SJSA1 (cell line): ENCODE measurements at regions not wholly inside any gene's neighbourhood (a gene's known extent, or its start where the extent isn't known, plus 50 kb on each side); places are given as distances from the start of the nearest gene placed in this dataset.

Source experiments
- DNase-seq, 2 experiments: peaks; one replicate each; pipeline ENCODE4 v3.0.0-alpha.2; 2015 to 2020; ENCODE audit warnings: low spot score in 2 of 2, low read depth in 1 of 2
- H3K27ac ChIP-seq: fragments of 250-450 bp; sonication (Bioruptor Pico); 2 replicates; pipeline ENCODE4 v1.5.1; 2020; ENCODE audit warnings: mild to moderate bottlenecking, moderate library complexity
- H3K27me3 ChIP-seq: fragments of 250-450 bp; sonication (Bioruptor Pico); replicated peaks from 2 replicates; pipeline ENCODE4 v1.5.1; 2020; ENCODE audit warnings: mild to moderate bottlenecking, moderate library complexity
- H3K36me3 ChIP-seq: fragments of 250-450 bp; sonication (Bioruptor Pico); 2 replicates; pipeline ENCODE4 v1.5.1; 2020; ENCODE audit warnings: mild to moderate bottlenecking
- H3K4me1 ChIP-seq: fragments of 250-450 bp; sonication (Bioruptor Pico); replicated peaks from 2 replicates; pipeline ENCODE4 v1.6.1; 2021; ENCODE audit warnings: mild to moderate bottlenecking
- H3K4me3 ChIP-seq: fragments of 250-450 bp; sonication (Bioruptor Pico); 2 replicates; pipeline ENCODE4 v1.5.1; 2020; ENCODE audit warnings: mild to moderate bottlenecking
- H3K9me3 ChIP-seq: fragments of 250-450 bp; sonication (Bioruptor Pico); replicated peaks from 2 replicates; pipeline ENCODE4 v1.5.1; 2020; ENCODE audit warnings: mild to moderate bottlenecking

- Histone ChIP-seq H3K4me1 (no peaks in the 10 kb centered on the region), H3K36me3 (no peaks in the 10 kb centered on the region), H3K27me3 (no peaks in the 10 kb centered on the region), H3K4me3 (no peak overlapping the region), H3K27ac (no peak overlapping the region), H3K9me3 (peaks cover 26% of the 10 kb centered on the region)
- DNase-seq: no peak
Measured at GRCh38 chr5:2221450-2221849, 338.7 kb upstream of the IRX4 start.

GRCh38 chr5:2220741-2221140 is 338.0 kb upstream of the IRX4 start:
- H3K4me1 ChIP-seq: no peaks in the 10 kb centered on the region

GRCh38 chr5:2219149-2219776 is 336.5 kb upstream of the IRX4 start:
- no peaks in the 10 kb centered on the region for H3K4me1 ChIP-seq
- no peak overlapping the region for H3K4me3 ChIP-seq
- H3K27me3 ChIP-seq: no peaks in the 10 kb centered on the region
- peaks cover 30% of the 10 kb centered on the region for H3K9me3 ChIP-seq
- H3K27ac ChIP-seq: no peak overlapping the region
- H3K36me3 ChIP-seq: no peaks in the 10 kb centered on the region
- DNase-seq: no peak

More at GRCh38 chr5:2220741-2221140, 338.0 kb upstream of the IRX4 start:
- Histone ChIP-seq H3K4me3 (no peak overlapping the region), H3K27ac (no peak overlapping the region), H3K9me3 (peaks cover 30% of the 10 kb centered on the region), H3K27me3 (no peaks in the 10 kb centered on the region), H3K36me3 (no peaks in the 10 kb centered on the region)
- DNase-seq: no peak

DNA sequence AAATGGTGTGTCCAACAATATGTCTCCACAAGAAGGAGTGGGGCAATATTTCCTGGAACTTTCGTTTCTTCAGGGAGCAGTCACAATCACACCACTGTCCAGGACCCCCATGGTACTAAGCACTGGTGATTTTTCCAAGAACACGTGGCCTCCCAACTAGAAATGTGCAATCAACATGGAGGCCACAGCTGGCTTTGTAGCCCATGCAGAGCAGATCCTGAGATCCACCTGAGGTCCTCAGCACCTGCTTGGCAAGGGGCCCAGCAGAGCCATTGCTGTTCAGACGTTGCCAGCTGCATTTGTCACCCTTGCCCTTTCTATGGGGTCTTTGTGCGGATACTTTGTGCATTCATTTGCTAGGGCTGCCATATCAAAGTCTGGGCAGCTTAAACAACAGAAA is 334.5 kb upstream of the IRX4 start:
- peak in 1 of 2 experiments; percentile 33 for DNase-seq
- Histone ChIP-seq H3K36me3 (no peaks in the 10 kb centered on the region), H3K9me3 (peaks cover 30% of the 10 kb centered on the region), H3K27me3 (no peaks in the 10 kb centered on the region), H3K27ac (no peak overlapping the region), H3K4me1 (no peaks in the 10 kb centered on the region), H3K4me3 (no peak overlapping the region)

GRCh38 chr5:2214910-2215590 is 332.3 kb upstream of the IRX4 start:
- H3K27ac ChIP-seq: no peak overlapping the region
- no peak overlapping the region for H3K4me3 ChIP-seq
- peaks cover 18% of the 10 kb centered on the region for H3K9me3 ChIP-seq
- H3K36me3 ChIP-seq: no peaks in the 10 kb centered on the region
- DNase-seq: peak in 1 of 2 experiments; percentile 32
- H3K4me1 ChIP-seq: no peaks in the 10 kb centered on the region
- no peaks in the 10 kb centered on the region for H3K27me3 ChIP-seq

DNA sequence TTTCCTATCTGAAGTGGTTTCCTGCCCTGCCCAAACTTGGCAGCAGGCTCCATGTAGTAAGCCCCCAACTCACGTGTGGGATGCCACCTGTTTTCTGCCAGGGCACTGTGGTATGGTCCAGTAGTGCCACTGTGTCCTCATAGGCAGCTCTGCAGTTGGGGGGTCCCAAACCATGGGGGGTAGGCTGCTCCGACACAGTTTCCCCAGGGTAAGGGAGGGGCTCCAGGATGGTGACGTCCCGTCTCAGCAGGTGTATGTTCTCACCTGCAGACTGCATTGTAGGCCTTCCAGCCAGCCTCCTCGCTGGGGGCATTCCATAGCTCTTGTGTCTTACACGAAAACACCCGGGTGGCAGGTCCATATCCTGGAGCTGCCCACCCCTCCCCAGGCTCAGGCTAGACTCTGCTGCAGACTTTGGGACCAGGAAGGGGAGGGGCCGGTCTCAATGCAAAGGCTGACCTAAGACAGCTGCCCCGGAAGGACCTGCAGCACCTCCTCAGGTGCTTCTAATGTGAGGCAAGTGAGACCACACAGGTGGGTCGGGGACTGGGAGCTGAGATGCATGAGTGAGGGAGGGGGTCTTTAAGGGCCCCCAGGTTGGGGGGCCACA is 330.5 kb upstream of the IRX4 start:
- no peak overlapping the region for H3K27ac ChIP-seq
- no peak overlapping the region for H3K4me3 ChIP-seq
- no peaks in the 10 kb centered on the region for H3K36me3 ChIP-seq

GRCh38 chr5:2212481-2212880 is 329.8 kb upstream of the IRX4 start:
- H3K4me3 ChIP-seq: no peak overlapping the region
- no peak for DNase-seq
- no peaks in the 10 kb centered on the region for H3K27me3 ChIP-seq
- peaks cover 12% of the 10 kb centered on the region for H3K9me3 ChIP-seq
- H3K4me1 ChIP-seq: no peaks in the 10 kb centered on the region
- H3K36me3 ChIP-seq: no peaks in the 10 kb centered on the region
- no peak overlapping the region for H3K27ac ChIP-seq

More for the DNA sequence above, 330.5 kb upstream of the IRX4 start:
- H3K9me3 ChIP-seq: peaks cover 16% of the 10 kb centered on the region; the same call in 1 of the 2 replicates
- no peaks in the 10 kb centered on the region for H3K4me1 ChIP-seq
- DNase-seq: peak in 1 of 2 experiments; percentile 32
- H3K27me3 ChIP-seq: no peaks in the 10 kb centered on the region

DNA sequence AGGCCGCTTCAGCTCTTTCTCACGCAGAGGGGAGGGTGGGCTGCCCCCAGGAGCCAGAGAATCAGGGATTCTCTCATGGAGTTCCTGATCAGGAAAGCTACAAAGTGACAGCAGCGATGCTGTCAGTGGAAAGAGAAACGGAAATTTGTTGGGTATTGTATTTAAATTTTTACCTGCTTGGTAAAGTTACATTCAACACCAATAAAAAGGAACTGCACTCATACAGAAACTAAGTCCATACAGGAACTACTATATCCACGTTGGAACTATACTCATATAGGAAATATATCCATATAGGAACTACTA is 325.5 kb upstream of the IRX4 start:
- Histone ChIP-seq H3K27me3 (no peaks in the 10 kb centered on the region), H3K4me3 (no peak overlapping the region), H3K36me3 (no peaks in the 10 kb centered on the region), H3K4me1 (no peaks in the 10 kb centered on the region), H3K27ac (no peak overlapping the region), H3K9me3 (no peaks in the 10 kb centered on the region; the same call in 1 of the 2 replicates)
- no peak for DNase-seq

- H3K4me1 ChIP-seq: no peaks in the 10 kb centered on the region
- no peaks in the 10 kb centered on the region for H3K36me3 ChIP-seq
- peaks cover under 1% of the 10 kb centered on the region; the same call in 1 of the 2 replicates for H3K9me3 ChIP-seq
- no peak overlapping the region for H3K4me3 ChIP-seq
- peak in 1 of 2 experiments; percentile 34 for DNase-seq
- no peak overlapping the region for H3K27ac ChIP-seq
- H3K27me3 ChIP-seq: no peaks in the 10 kb centered on the region
Measured at GRCh38 chr5:2207416-2208238, 324.9 kb upstream of the IRX4 start.

DNA sequence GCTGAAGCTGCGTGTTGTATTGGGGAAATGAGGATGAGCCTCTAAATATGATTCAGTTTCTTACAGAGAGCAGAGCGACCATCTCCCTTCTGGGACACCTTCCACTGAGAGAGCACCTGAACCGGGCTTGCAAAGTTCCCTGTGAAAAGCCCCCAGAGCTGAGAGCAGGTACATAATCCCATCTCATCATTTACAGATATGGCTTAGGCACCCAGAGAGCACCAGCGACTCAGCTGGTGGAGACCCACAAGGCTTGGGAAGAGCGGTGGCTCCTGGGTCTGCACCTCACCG is 324.3 kb upstream of the IRX4 start:
- Histone ChIP-seq H3K36me3 (no peaks in the 10 kb centered on the region), H3K4me1 (no peaks in the 10 kb centered on the region)
- peak in 1 of 2 experiments; percentile 28 for DNase-seq

DNA sequence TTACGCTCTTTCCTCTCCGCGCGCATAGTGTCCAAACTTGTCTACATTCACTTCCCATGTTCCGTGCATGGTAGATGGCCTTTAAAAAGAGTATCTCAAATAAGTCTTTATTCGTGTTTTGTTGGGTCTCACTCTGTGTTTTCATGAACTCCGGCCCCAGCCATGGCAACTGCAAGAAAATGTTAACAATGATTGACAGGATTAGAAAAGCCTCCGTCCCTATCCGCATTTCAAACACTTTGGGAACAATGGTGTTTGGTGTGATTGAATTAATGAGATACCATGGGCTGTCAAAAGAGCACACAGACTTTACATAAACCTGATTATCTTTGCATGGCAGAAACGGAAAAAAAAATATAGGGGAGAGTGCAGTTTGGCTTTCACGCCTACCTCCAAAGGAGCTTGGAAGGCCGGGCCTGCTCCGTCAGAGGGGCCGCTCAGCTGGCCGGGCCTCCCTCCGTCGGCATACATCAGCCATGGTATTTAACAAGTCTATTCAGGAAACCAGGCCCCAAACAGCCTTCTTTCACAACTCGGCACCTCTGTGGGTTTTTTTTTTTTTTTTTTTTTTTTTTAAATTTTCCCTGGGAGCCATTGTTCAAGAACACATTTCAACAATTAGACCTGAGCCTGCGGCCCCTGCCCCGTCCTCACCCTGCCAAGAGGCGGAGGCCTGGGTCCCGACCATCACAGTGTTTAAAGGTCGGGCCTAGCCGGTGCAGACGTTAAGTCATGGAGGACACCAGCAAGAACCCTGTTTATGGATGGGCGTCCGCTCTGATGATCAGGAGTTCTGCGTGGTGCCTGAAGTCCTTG is 323.8 kb upstream of the IRX4 start:
- Histone ChIP-seq H3K9me3 (peaks cover 3% of the 10 kb centered on the region; the same call in 1 of the 2 replicates), H3K4me3 (no peak overlapping the region), H3K27me3 (no peaks in the 10 kb centered on the region), H3K4me1 (no peaks in the 10 kb centered on the region), H3K36me3 (no peaks in the 10 kb centered on the region), H3K27ac (no peak overlapping the region)
- peak in 1 of 2 experiments; percentile 36 for DNase-seq

More for the DNA sequence above, 324.3 kb upstream of the IRX4 start:
- Histone ChIP-seq H3K27ac (no peak overlapping the region), H3K9me3 (peaks cover 3% of the 10 kb centered on the region; the same call in 1 of the 2 replicates), H3K27me3 (no peaks in the 10 kb centered on the region), H3K4me3 (no peak overlapping the region)

DNA sequence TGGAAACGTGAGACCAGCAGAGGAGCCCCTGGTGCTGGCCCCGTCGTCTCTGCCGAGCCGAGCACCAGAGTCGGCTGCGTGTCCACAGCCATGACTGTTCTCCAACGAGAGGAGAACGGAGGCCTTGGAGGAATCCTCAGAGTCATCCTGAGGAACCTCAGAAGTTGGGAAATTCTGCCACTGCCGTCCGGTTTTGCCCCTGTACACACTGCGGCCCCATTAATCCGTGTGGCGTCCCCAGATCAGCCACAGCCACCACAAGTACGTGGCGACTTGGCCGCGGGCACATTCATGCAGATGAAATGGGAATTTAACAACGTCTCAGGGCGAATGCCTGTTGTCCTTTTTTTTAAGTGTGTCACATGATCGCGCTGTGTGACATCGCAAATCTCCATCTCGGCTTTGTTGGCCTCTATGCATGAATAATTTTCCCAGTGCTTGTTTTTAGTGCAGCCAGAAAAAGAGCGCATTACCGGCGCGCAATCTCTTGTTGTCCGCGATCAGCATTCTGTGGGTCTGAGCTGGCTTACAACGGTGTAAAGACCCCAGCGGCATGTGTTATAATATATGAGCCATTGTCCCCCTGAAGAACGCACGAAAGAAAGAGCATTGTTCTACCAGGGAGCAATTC is 323.0 kb upstream of the IRX4 start:
- peak in 1 of 2 experiments; percentile 31 for DNase-seq
- peaks cover 3% of the 10 kb centered on the region; the same call in 1 of the 2 replicates for H3K9me3 ChIP-seq
- H3K4me1 ChIP-seq: no peaks in the 10 kb centered on the region
- no peak overlapping the region for H3K4me3 ChIP-seq
- no peaks in the 10 kb centered on the region for H3K36me3 ChIP-seq
- no peaks in the 10 kb centered on the region for H3K27me3 ChIP-seq
- no peak overlapping the region for H3K27ac ChIP-seq

DNA sequence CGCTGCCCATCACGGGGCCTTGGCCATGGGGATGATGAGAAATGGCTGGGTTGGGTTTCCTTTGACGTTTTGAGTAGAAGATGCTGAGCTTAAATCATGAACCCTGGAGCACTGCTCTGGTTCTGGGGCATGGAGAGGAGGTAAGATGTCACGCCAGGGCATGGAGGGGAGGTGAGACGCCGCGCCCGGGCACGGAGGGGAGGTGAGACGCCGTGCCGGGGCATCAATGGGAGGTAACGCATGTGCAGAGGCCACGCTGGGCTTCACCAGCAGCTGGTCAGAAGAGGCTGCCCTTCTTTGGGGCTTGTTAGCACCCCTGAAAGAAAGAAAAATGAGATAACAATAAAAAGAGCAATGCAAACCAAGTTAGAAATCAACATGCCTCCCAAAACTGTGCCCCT is 322.5 kb upstream of the IRX4 start:
- Histone ChIP-seq H3K4me3 (no peak overlapping the region), H3K36me3 (no peaks in the 10 kb centered on the region), H3K9me3 (peaks cover 3% of the 10 kb centered on the region; the same call in 1 of the 2 replicates), H3K4me1 (no peaks in the 10 kb centered on the region), H3K27me3 (no peaks in the 10 kb centered on the region), H3K27ac (no peak overlapping the region)
- peak in 1 of 2 experiments; percentile 30 for DNase-seq
